ENCODE measurements at regions not wholly inside any gene's neighbourhood (a gene's known extent, or its start where the extent isn't known, plus 50 kb on each side); places are given as distances from the start of the nearest gene placed in this dataset.

DNA sequence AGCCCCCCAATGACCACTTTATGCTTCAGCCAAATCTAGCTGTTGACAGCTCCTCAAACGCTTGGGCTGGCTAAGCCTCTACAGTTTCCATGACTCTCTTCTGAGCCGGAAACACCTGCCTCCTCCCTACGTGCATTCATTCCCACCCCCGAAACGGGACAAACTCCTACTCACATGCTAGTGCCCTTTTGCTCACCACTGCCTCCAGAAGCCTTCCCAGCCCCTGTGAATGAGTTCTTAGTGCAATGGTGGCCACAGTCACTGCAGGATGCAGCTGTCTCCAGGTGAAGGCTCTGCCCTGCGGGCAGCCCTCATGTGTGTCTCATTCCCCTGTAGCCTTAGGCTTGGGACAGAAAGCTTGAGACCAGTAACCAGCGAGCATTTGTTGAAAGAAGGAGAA lies 68.8 kb upstream of the DAB2IP start:
- WGBS (ENCODE audit: insufficient coverage, insufficient replicate concordance, low lambda C conversion rate, missing lambda C conversion rate) = 41% methylated on average over 7 of the region's 7 CpGs
- DNase-seq (ENCODE audit: low read depth, low spot score) = no peak
- H3K9ac ChIP-seq (ENCODE audit: control insufficient read depth, insufficient read depth, low read length) = no peak overlapping the region
- POLR2A ChIA-PET = no interaction called here
- CTCF ChIA-PET = interaction anchor here (1.2 to 2.2 kb wide), 2 partner anchors 32 to 36 kb away, joined by 3 to 5 read pairs; no protein-coding TSS in a partner anchor
- BruUV-seq (replicated peaks) = no TSS peak
- no peak overlapping the region for H2AFZ ChIP-seq (ENCODE audit: control insufficient read depth, low read depth, low read length)
- peaks cover 0 to 1% of the 10 kb centered on the region in 2 experiments; a peak in 1 of 4 replicates for H3K27me3 ChIP-seq (replicated peaks in 1 of 2; ENCODE audit: control insufficient read depth in 2 of 2, insufficient read depth in 2 of 2, low read length in 1 of 2)
- no peak overlapping the region for H3K4me3 ChIP-seq
- no peak for FAIRE-seq
- no peak overlapping the region for H3K4me2 ChIP-seq (ENCODE audit: control insufficient read depth, insufficient read depth)
- SMC1A ChIA-PET (ENCODE audit: uncharacterized antibody, unreplicated experiment) = no interaction called here
- no peaks in the 10 kb centered on the region for H3K79me2 ChIP-seq (ENCODE audit: control insufficient read depth, insufficient read depth, low read length)
- ATAC-seq = no peak
- in situ Hi-C loops (cut with MboI) = no loop called here
- intact Hi-C loops (cut with micrococcal nuclease; ENCODE audit: unreplicated experiment) = no loop called here
- H3K27ac ChIP-seq (ENCODE audit: control insufficient read depth, insufficient read depth) = no peak overlapping the region
- H3K36me3 ChIP-seq (ENCODE audit: control insufficient read depth in 2 of 2, insufficient read depth in 2 of 2, low read length in 1 of 2) = no peaks in the 10 kb centered on the region
- TF ChIP-seq CEBPB (IDR thresholded peaks at IDR 0.05; ENCODE audit: borderline replicate concordance in 1 of 2, low read depth in 2 of 2, low read length in 2 of 2) (no peak), RUNX3 (IDR thresholded peaks at IDR 0.05; ENCODE audit: low read length) (no peak), IRF4 (IDR thresholded peaks at IDR 0.05; ENCODE audit: low read depth, low read length) (no peak), NR2C1 (IDR thresholded peaks at IDR 0.05) (no peak), TCF3 (IDR thresholded peaks at IDR 0.05; ENCODE audit: borderline replicate concordance, insufficient read depth, low read depth, low read length) (no peak), NFYB (IDR thresholded peaks at IDR 0.05; ENCODE audit: insufficient read depth, low read depth, low read length) (no peak), YY1 (IDR thresholded peaks at IDR 0.05; ENCODE audit: low read depth, low read length) (no peak), POLR2AphosphoS2 (IDR thresholded peaks at IDR 0.05; ENCODE audit: low read depth, low read length) (no peak), GATAD2B (conservative IDR thresholded peaks at IDR 0.05; ENCODE audit: low read depth) (no peak)
- TF ChIP-seq, protein P1, sequence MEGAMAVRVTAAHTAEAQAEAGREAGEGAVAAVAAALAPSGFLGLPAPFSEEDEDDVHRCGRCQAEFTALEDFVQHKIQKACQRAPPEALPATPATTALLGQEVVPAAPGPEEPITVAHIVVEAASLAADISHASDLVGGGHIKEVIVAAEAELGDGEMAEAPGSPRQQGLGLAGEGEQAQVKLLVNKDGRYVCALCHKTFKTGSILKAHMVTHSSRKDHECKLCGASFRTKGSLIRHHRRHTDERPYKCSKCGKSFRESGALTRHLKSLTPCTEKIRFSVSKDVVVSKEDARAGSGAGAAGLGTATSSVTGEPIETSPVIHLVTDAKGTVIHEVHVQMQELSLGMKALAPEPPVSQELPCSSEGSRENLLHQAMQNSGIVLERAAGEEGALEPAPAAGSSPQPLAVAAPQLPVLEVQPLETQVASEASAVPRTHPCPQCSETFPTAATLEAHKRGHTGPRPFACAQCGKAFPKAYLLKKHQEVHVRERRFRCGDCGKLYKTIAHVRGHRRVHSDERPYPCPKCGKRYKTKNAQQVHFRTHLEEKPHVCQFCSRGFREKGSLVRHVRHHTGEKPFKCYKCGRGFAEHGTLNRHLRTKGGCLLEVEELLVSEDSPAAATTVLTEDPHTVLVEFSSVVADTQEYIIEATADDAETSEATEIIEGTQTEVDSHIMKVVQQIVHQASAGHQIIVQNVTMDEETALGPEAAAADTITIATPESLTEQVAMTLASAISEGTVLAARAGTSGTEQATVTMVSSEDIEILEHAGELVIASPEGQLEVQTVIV (IDR thresholded peaks at IDR 0.05; ENCODE audit: borderline replicate concordance, partially characterized antibody) = no peak
- TF ChIP-seq, protein P2, sequence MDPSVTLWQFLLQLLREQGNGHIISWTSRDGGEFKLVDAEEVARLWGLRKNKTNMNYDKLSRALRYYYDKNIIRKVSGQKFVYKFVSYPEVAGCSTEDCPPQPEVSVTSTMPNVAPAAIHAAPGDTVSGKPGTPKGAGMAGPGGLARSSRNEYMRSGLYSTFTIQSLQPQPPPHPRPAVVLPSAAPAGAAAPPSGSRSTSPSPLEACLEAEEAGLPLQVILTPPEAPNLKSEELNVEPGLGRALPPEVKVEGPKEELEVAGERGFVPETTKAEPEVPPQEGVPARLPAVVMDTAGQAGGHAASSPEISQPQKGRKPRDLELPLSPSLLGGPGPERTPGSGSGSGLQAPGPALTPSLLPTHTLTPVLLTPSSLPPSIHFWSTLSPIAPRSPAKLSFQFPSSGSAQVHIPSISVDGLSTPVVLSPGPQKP (IDR thresholded peaks at IDR 0.05; ENCODE audit: low read depth, low read length) = no peak
- TF ChIP-seq, protein P3, sequence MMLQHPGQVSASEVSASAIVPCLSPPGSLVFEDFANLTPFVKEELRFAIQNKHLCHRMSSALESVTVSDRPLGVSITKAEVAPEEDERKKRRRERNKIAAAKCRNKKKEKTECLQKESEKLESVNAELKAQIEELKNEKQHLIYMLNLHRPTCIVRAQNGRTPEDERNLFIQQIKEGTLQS (IDR thresholded peaks at IDR 0.05; ENCODE audit: borderline replicate concordance, extremely low read depth, low read depth, low read length) = no peak
- H3K4me1 ChIP-seq (ENCODE audit: control insufficient read depth, insufficient read depth, low read length) = no peaks in the 10 kb centered on the region
- H4K20me1 ChIP-seq (ENCODE audit: control insufficient read depth, insufficient read depth) = no peaks in the 10 kb centered on the region; the same call in 1 of the 2 replicates
- RAD21 ChIA-PET (ENCODE audit: unreplicated experiment) = no interaction called here
- H3K9me3 ChIP-seq (replicated peaks; ENCODE audit: control insufficient read depth, insufficient read depth, low read length) = no peaks in the 10 kb centered on the region
